Calu3 (cell line): ENCODE measurements at regions not wholly inside any gene's neighbourhood (a gene's known extent, or its start where the extent isn't known, plus 50 kb on each side); places are given as distances from the start of the nearest gene placed in this dataset.

Experiments
- BruUV-seq: library from RNA; stranded (reverse); fragments of 400-500 nt; replicated peaks from 2 replicates; lab custom pipeline; 2021; lab: Mats Ljungman, UMichigan
- CTCF ChIA-PET: fragments of 300-600 bp; sonication (Branson Sonifier 250); formaldehyde crosslinking; loops from one replicate; lab custom pipeline; 2022; ENCODE audit warnings: antibody characterized with exemption; lab: Charles Lee
- DNase-seq: peaks from one replicate; pipeline ENCODE4 v3.0.0; 2022
- H3K27ac Mint-ChIP-seq: one replicate; pipeline ENCODE4 v1.8.0; 2022; ENCODE audit warnings: mixed read lengths; ENCODE audit not compliant: unreplicated experiment
- H3K27me3 Mint-ChIP-seq: one replicate; pipeline ENCODE4 v1.8.0; 2022; ENCODE audit warnings: mixed read lengths; ENCODE audit not compliant: unreplicated experiment
- H3K36me3 Mint-ChIP-seq: one replicate; pipeline ENCODE4 v1.8.0; 2022; ENCODE audit warnings: mild to moderate bottlenecking, moderate library complexity, mixed read lengths; ENCODE audit not compliant: insufficient read depth, unreplicated experiment
- H3K4me1 Mint-ChIP-seq: one replicate; pipeline ENCODE4 v1.8.0; 2022; ENCODE audit warnings: mild to moderate bottlenecking, low read depth, mixed read lengths; ENCODE audit not compliant: unreplicated experiment
- H3K4me3 Mint-ChIP-seq: one replicate; pipeline ENCODE4 v1.8.0; 2022; ENCODE audit warnings: mild to moderate bottlenecking, low read depth, moderate library complexity, mixed read lengths; ENCODE audit not compliant: unreplicated experiment
- H3K9me3 Mint-ChIP-seq: one replicate; pipeline ENCODE4 v1.8.0; 2022; ENCODE audit warnings: low read depth, mixed read lengths; ENCODE audit not compliant: unreplicated experiment
- intact Hi-C: fragments of 100-400 bp; cut with micrococcal nuclease; formaldehyde crosslinking; loops from one replicate; pipeline ENCODE4 v1.10.0; 2022; ENCODE audit not compliant: unreplicated experiment
- TF ChIP-seq, protein P1 (sequence below): fragments of 200-600 bp; IDR thresholded peaks from one replicate; pipeline ENCODE4 v1.8.0; 2022; ENCODE audit warnings: antibody characterized with exemption; ENCODE audit not compliant: unreplicated experiment

DNA sequence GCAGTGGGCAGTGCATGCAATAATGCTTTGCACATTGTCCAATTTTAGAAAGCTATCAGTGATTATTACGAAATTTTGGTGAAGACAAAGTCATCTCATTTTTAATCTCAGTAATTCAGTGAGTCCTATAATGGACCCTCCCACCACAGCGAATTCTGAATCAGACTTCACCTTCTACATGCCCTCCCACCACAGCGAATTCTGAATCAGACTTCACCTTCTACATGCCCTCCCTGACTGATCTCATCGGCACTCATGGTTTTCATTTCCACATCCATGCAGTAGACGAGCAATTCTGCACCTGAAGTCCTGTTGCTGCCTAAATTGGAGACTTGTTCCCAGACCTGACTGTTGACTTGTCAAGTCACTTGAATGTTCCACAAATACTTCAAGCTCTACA lies 522.3 kb downstream of the EIPR1 start:
- Mint-ChIP-seq H3K36me3 (no peaks in the 10 kb centered on the region), H3K9me3 (no peaks in the 10 kb centered on the region), H3K27ac (no peak overlapping the region), H3K27me3 (no peaks in the 10 kb centered on the region), H3K4me3 (no peak overlapping the region), H3K4me1 (no peaks in the 10 kb centered on the region)
- no peak for DNase-seq
- TF ChIP-seq, protein P1, sequence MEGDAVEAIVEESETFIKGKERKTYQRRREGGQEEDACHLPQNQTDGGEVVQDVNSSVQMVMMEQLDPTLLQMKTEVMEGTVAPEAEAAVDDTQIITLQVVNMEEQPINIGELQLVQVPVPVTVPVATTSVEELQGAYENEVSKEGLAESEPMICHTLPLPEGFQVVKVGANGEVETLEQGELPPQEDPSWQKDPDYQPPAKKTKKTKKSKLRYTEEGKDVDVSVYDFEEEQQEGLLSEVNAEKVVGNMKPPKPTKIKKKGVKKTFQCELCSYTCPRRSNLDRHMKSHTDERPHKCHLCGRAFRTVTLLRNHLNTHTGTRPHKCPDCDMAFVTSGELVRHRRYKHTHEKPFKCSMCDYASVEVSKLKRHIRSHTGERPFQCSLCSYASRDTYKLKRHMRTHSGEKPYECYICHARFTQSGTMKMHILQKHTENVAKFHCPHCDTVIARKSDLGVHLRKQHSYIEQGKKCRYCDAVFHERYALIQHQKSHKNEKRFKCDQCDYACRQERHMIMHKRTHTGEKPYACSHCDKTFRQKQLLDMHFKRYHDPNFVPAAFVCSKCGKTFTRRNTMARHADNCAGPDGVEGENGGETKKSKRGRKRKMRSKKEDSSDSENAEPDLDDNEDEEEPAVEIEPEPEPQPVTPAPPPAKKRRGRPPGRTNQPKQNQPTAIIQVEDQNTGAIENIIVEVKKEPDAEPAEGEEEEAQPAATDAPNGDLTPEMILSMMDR: no peak
- intact Hi-C loops: no loop called here
- BruUV-seq: no TSS peak
- CTCF ChIA-PET: no interaction called here

DNA sequence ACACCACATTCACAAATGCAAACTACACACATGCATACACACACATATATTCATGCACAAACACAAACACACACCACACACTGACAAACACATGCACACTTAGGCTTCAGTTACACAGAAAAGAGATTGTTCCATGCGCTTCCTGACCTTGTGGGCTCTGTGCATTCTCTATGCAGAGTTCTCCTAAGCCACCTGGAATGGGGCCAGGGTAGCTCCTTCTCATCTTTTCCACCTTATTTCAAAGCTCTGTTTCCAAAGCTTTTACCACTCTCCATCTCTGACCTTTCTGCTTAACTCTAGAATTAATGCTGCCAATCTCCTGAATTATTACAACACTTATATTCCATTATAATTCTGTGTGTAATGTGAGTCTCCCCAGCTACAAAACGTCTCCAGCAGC lies 522.3 kb upstream of the MYT1L start:
- CTCF ChIA-PET: interaction anchor here (0.6 kb wide), 1 partner anchor 622 kb away, joined by 4 read pairs; no protein-coding TSS in a partner anchor
- Mint-ChIP-seq H3K27me3 (no peaks in the 10 kb centered on the region), H3K9me3 (no peaks in the 10 kb centered on the region), H3K27ac (no peak overlapping the region), H3K4me3 (no peak overlapping the region), H3K4me1 (no peaks in the 10 kb centered on the region), H3K36me3 (no peaks in the 10 kb centered on the region)
- no TSS peak for BruUV-seq
- DNase-seq: no peak
- TF ChIP-seq, protein P1: no peak
- intact Hi-C loops: no loop called here

DNA sequence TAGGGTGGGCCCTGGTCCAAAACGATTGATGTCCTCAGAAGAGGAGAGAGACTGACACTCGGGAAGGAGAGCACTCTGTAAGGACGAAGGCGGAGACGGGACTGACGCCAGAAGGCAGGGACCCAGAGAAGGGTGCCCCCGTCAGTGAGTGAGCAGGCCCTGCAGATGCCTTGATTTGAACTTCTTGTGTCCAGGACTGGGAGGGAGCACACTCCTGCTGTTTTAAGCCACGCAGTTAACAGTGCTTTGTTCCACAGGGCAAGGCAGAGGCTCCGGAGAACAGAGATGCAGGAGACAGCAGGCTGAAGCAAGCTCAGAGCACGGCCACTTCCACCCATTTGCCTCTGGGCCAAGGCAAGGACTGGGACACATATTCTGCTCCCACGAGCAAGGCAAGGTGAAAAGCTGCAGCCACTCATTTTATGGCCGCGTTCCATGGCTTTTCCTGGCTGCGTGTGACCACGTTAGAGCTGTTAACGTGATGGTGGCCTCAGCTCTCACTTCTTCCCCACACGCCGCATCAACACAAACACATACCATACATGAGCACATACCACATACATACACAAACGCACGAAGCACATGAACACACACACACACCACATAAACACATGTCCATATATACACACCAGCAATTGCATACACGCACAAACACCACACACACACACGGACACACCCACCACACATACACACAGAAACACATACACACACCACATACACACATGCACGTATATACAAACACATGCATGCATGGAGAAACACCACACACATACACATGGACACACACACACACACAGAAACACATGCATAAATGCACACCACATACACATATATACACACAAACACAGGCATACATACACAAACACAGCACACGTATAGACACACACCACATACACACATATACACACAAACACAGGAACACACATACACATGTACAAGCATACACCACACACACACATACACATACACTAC lies 521.0 kb upstream of the MYT1L start:
- Mint-ChIP-seq H3K36me3 (no peaks in the 10 kb centered on the region), H3K27me3 (no peaks in the 10 kb centered on the region), H3K27ac (no peak overlapping the region), H3K4me3 (no peak overlapping the region), H3K4me1 (no peaks in the 10 kb centered on the region), H3K9me3 (no peaks in the 10 kb centered on the region)
- TF ChIP-seq, protein P1: no peak
- intact Hi-C loops: no loop called here
- CTCF ChIA-PET: no interaction called here
- DNase-seq: no peak
- BruUV-seq: no TSS peak

DNA sequence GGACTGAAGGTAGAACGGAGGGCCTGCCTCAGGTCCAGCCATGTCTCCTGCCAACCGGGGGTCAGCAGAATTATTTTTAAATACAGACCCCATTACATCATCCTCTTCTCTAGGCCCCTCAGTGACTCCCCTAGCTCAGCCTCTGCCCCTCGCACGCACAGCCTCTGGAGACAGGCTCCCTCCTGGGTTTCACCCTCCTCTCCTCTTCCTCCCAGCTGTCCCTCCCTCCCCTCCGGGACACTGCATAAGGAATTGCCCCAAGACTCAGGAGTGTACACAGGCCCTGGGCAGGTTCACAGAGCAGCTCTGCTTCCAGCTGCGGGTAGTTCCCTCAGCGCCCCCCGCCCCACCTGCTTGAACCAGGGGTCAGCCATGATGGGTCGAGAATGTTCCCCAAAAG lies 520.2 kb upstream of the MYT1L start:
- TF ChIP-seq, protein P1: no peak
- intact Hi-C loops: no loop called here
- H3K4me1 Mint-ChIP-seq: no peaks in the 10 kb centered on the region
- H3K27me3 Mint-ChIP-seq: no peaks in the 10 kb centered on the region
- no peaks in the 10 kb centered on the region for H3K36me3 Mint-ChIP-seq
- no peak overlapping the region for H3K27ac Mint-ChIP-seq
- DNase-seq: no peak
- no TSS peak for BruUV-seq
- no peak overlapping the region for H3K4me3 Mint-ChIP-seq
- no peaks in the 10 kb centered on the region for H3K9me3 Mint-ChIP-seq
- CTCF ChIA-PET: no interaction called here
